Smooth muscle cell (in vitro differentiated cells): ENCODE measurements at regions not wholly inside any gene's neighbourhood (a gene's known extent, or its start where the extent isn't known, plus 50 kb on each side); places are given as distances from the start of the nearest gene placed in this dataset.

Experiments
- DNase-seq: peaks from one replicate; lab custom pipeline; 2025; ENCODE audit not compliant: unreplicated experiment; lab: John Stamatoyannopoulos, UW
- H2AFZ ChIP-seq: fragments of 200-600 bp; sonication (generic); 2 replicates; pipeline ENCODE4 v1.6.0; 2016; ENCODE audit warnings: antibody characterized with exemption, low read depth, mild to moderate bottlenecking
- H3F3A ChIP-seq: fragments of 200-600 bp; sonication (generic); 2 replicates; pipeline ENCODE4 v1.6.0; 2017; ENCODE audit warnings: antibody characterized with exemption, low read depth
- H3K27ac ChIP-seq: fragments of 200-600 bp; sonication (generic); 2 replicates; pipeline ENCODE4 v1.5.1; 2016; ENCODE audit warnings: low read depth, mild to moderate bottlenecking
- H3K27me3 ChIP-seq: fragments of 200-600 bp; sonication (generic); 2 replicates; pipeline ENCODE4 v1.6.1; 2016; ENCODE audit warnings: low read depth, mild to moderate bottlenecking
- H3K36me3 ChIP-seq: fragments of 200-600 bp; sonication (generic); 2 replicates; pipeline ENCODE4 v1.5.1; 2016; ENCODE audit warnings: low read depth
- H3K4me1 ChIP-seq: fragments of 200-600 bp; sonication (generic); 2 replicates; pipeline ENCODE4 v1.5.1; 2016; ENCODE audit warnings: low read depth
- H3K4me2 ChIP-seq: fragments of 200-600 bp; sonication (generic); 2 replicates; pipeline ENCODE4 v1.6.0; 2016; ENCODE audit warnings: mild to moderate bottlenecking
- H3K4me3 ChIP-seq: fragments of 200-600 bp; sonication (generic); 2 replicates; pipeline ENCODE4 v1.5.1; 2016; ENCODE audit warnings: mild to moderate bottlenecking
- H3K79me2 ChIP-seq: fragments of 200-600 bp; sonication (generic); 2 replicates; pipeline ENCODE4 v1.6.0; 2016; ENCODE audit warnings: low read depth, mild to moderate bottlenecking
- H3K9ac ChIP-seq: fragments of 200-600 bp; sonication (generic); 2 replicates; pipeline ENCODE4 v1.6.0; 2016; ENCODE audit warnings: low read depth
- H3K9me3 ChIP-seq: fragments of 200-600 bp; sonication (generic); replicated peaks from 2 replicates; pipeline ENCODE4 v1.5.1; 2016; ENCODE audit warnings: low read depth
- H4K20me1 ChIP-seq: fragments of 200-600 bp; sonication (generic); 2 replicates; pipeline ENCODE4 v1.6.0; 2016; ENCODE audit warnings: low read depth
- CTCF ChIP-seq: fragments of 200-600 bp; sonication (generic); IDR thresholded peaks from 2 replicates; pipeline ENCODE4 v1.5.1; 2017; ENCODE audit warnings: borderline replicate concordance, mild to moderate bottlenecking, antibody characterized with exemption; ENCODE audit not compliant: insufficient read depth, poor library complexity, severe bottlenecking
- WGBS: methylation state at CpG from one replicate; pipeline ENCODE4 v1.1.7; 2016; ENCODE audit warnings: low lambda C conversion rate; 5-methylcytosine and 5-hydroxymethylcytosine counted together

- H3K4me2 ChIP-seq: no peak overlapping the region
- H3K4me3 ChIP-seq: no peak overlapping the region
- peak overlapping the region; percentile 18 for H3K9ac ChIP-seq
- TF ChIP-seq CTCF: no peak
- H3K27me3 ChIP-seq: no peaks in the 10 kb centered on the region
- no peak for DNase-seq
- no peaks in the 10 kb centered on the region for H3K36me3 ChIP-seq
- no peak overlapping the region for H2AFZ ChIP-seq
- H3K27ac ChIP-seq: peak overlapping the region; percentile 60
- WGBS: 97% methylated on average over 1 of the region's 1 CpG
- H3F3A ChIP-seq: no peaks in the 10 kb centered on the region
- H3K9me3 ChIP-seq: no peaks in the 10 kb centered on the region
- H4K20me1 ChIP-seq: no peaks in the 10 kb centered on the region
- H3K79me2 ChIP-seq: no peaks in the 10 kb centered on the region
- H3K4me1 ChIP-seq: no peaks in the 10 kb centered on the region
Measured at GRCh38 chr21:28801906-28802305, 190.8 kb downstream of the LTN1 start.

- no peak for DNase-seq
- no peaks in the 10 kb centered on the region for H4K20me1 ChIP-seq
- TF ChIP-seq CTCF: no peak
- H3K79me2 ChIP-seq: no peaks in the 10 kb centered on the region
- H3K9me3 ChIP-seq: no peaks in the 10 kb centered on the region
- no peak overlapping the region for H2AFZ ChIP-seq
- no peaks in the 10 kb centered on the region for H3K4me1 ChIP-seq
- H3K9ac ChIP-seq: no peak overlapping the region
- H3F3A ChIP-seq: no peaks in the 10 kb centered on the region
- H3K4me2 ChIP-seq: no peak overlapping the region
- H3K4me3 ChIP-seq: no peak overlapping the region
- H3K27ac ChIP-seq: peak overlapping the region; percentile 54
- H3K27me3 ChIP-seq: no peaks in the 10 kb centered on the region
- 70% methylated on average over 7 of the region's 7 CpGs for WGBS
- H3K36me3 ChIP-seq: no peaks in the 10 kb centered on the region
Measured at GRCh38 chr21:28799926-28800325, 192.8 kb downstream of the LTN1 start.

GRCh38 chr21:28798798-28799197, 193.9 kb downstream of the LTN1 start:
- no peaks in the 10 kb centered on the region for H4K20me1 ChIP-seq
- H3K9ac ChIP-seq: no peak overlapping the region
- no peaks in the 10 kb centered on the region for H3K4me1 ChIP-seq
- WGBS: 95% methylated on average over 1 of the region's 1 CpG
- no peaks in the 10 kb centered on the region for H3K27me3 ChIP-seq
- TF ChIP-seq CTCF: no peak
- H3F3A ChIP-seq: peaks cover 3% of the 10 kb centered on the region
- no peaks in the 10 kb centered on the region for H3K36me3 ChIP-seq
- DNase-seq: no peak
- no peaks in the 10 kb centered on the region for H3K9me3 ChIP-seq
- no peak overlapping the region for H2AFZ ChIP-seq
- H3K4me3 ChIP-seq: no peak overlapping the region
- no peaks in the 10 kb centered on the region for H3K79me2 ChIP-seq
- no peak overlapping the region for H3K27ac ChIP-seq
- no peak overlapping the region for H3K4me2 ChIP-seq

GRCh38 chr21:28795251-28795650, 197.4 kb downstream of the LTN1 start:
- H3K36me3 ChIP-seq: no peaks in the 10 kb centered on the region
- no peaks in the 10 kb centered on the region for H3K4me1 ChIP-seq
- H3K9me3 ChIP-seq: no peaks in the 10 kb centered on the region
- TF ChIP-seq CTCF: no peak
- H3K79me2 ChIP-seq: no peaks in the 10 kb centered on the region
- H3K4me2 ChIP-seq: no peak overlapping the region
- no peak overlapping the region for H3K9ac ChIP-seq
- peaks cover 3% of the 10 kb centered on the region for H3F3A ChIP-seq
- no peak overlapping the region for H2AFZ ChIP-seq
- no peak for DNase-seq
- no peaks in the 10 kb centered on the region for H4K20me1 ChIP-seq
- no peak overlapping the region for H3K4me3 ChIP-seq
- no peaks in the 10 kb centered on the region for H3K27me3 ChIP-seq
- WGBS: 68% methylated on average over 1 of the region's 1 CpG
- H3K27ac ChIP-seq: no peak overlapping the region
